Transverse colon (tissue), 3 donors: ENCODE measurements at regions not wholly inside any gene's neighbourhood (a gene's known extent, or its start where the extent isn't known, plus 50 kb on each side); places are given as distances from the start of the nearest gene placed in this dataset.

Experiments
- EP300 ChIP-seq: sonication (generic); formaldehyde crosslinking; IDR thresholded peaks from one replicate; pipeline ENCODE4 v1.6.1; 2017; ENCODE audit warnings: antibody characterized with exemption, low read depth
- POLR2A ChIP-seq: fragments of 450-650 bp; IDR thresholded peaks from one replicate; pipeline ENCODE4 v1.6.1; 2016; ENCODE audit warnings: antibody characterized with exemption, mild to moderate bottlenecking, moderate library complexity
- TF ChIP-seq, protein P1 (sequence below), 5 experiments: fragments of 200-600 bp in 3 of 5; fragments of 450-650 bp in 2 of 5; sonication (generic) in 3 of 5; IDR thresholded peaks; 1 replicate in 2 of 5; 2 replicates in 3 of 5; pipeline ENCODE4 v1.5.1; 2016 to 2017; ENCODE audit warnings: antibody characterized with exemption in 5 of 5, inconsistent platforms in 3 of 5, mild to moderate bottlenecking in 2 of 5, moderate library complexity in 1 of 5

DNA sequence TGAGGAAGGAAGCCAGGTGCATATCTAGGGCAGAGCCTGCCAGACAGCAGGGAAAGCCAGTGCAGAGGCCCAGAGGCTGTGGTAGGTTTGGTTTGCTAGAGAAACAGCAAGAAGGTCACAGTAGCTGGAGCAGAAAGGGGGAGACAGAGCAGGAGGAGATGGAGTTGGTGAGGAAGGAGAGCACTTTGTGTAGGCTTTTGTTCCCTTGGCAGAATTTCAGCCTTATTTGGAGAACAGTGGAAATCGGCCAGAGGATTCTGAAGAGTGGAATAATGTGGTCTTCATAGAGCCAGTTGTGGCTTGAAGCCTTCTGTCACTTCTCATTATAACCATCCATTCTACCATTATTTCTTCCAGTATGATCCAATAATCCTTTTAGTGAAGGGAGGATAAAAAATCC, 212.9 kb upstream of the FAR2 start:
- TF ChIP-seq POLR2A (no peak), EP300 (no peak)
- TF ChIP-seq, protein P1, sequence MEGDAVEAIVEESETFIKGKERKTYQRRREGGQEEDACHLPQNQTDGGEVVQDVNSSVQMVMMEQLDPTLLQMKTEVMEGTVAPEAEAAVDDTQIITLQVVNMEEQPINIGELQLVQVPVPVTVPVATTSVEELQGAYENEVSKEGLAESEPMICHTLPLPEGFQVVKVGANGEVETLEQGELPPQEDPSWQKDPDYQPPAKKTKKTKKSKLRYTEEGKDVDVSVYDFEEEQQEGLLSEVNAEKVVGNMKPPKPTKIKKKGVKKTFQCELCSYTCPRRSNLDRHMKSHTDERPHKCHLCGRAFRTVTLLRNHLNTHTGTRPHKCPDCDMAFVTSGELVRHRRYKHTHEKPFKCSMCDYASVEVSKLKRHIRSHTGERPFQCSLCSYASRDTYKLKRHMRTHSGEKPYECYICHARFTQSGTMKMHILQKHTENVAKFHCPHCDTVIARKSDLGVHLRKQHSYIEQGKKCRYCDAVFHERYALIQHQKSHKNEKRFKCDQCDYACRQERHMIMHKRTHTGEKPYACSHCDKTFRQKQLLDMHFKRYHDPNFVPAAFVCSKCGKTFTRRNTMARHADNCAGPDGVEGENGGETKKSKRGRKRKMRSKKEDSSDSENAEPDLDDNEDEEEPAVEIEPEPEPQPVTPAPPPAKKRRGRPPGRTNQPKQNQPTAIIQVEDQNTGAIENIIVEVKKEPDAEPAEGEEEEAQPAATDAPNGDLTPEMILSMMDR (IDR thresholded peaks at IDR 0.05) = no peak
